SU-DHL-6 (cell line): ENCODE measurements at regions not wholly inside any gene's neighbourhood (a gene's known extent, or its start where the extent isn't known, plus 50 kb on each side); places are given as distances from the start of the nearest gene placed in this dataset.

Experiments
- CTCF ChIP-seq: fragments of 200-600 bp; sonication (generic); IDR thresholded peaks from one replicate; pipeline ENCODE4 v1.5.1; 2017; ENCODE audit warnings: antibody characterized with exemption, mild to moderate bottlenecking, low read length, moderate library complexity; ENCODE audit not compliant: insufficient read depth, poor library complexity, severe bottlenecking
- EZH2phosphoT487 ChIP-seq: fragments of 200-600 bp; sonication (generic), shearing (Covaris generic); conservative IDR thresholded peaks from 2 replicates; pipeline ENCODE4 v1.6.1; 2018; ENCODE audit warnings: mild to moderate bottlenecking, antibody characterized with exemption, low read length, moderate library complexity, mixed read lengths

- no peak for TF ChIP-seq CTCF
- no peak for TF ChIP-seq EZH2phosphoT487
Observed at GRCh38 chr2:7523481-7524120, 606.4 kb downstream of the RNF144A start.
